Aorta (tissue), 5 donors: ENCODE measurements at regions not wholly inside any gene's neighbourhood (a gene's known extent, or its start where the extent isn't known, plus 50 kb on each side); places are given as distances from the start of the nearest gene placed in this dataset.

ENCODE experiments used
- ATAC-seq: fragments of 200-7000 bp; cut with Tn5 transposase; one replicate; pipeline ENCODE4 v1.9.1; 2022; ENCODE audit warnings: moderate library complexity; ENCODE audit not compliant: low FRiP score
- DNase-seq, 2 donors: peaks; one replicate each; pipeline ENCODE4 v3.0.0-alpha.2; 2020
- H3K27ac ChIP-seq, 2 donors: one replicate each; pipeline ENCODE4 v1.5.1; 2013; ENCODE audit warnings: low read length in 2 of 2, mild to moderate bottlenecking in 2 of 2, moderate library complexity in 2 of 2, control low read depth in 1 of 2, inconsistent platforms in 1 of 2, low read depth in 1 of 2
- H3K27me3 ChIP-seq, 2 donors: one replicate each; pipeline ENCODE4 v1.6.1; 2013; ENCODE audit warnings: control low read depth in 1 of 2, low read length in 1 of 2, mild to moderate bottlenecking in 1 of 2, moderate library complexity in 1 of 2; ENCODE audit not compliant: insufficient read depth in 2 of 2, control insufficient read depth in 1 of 2
- H3K36me3 ChIP-seq, 2 donors: one replicate each; pipeline ENCODE4 v1.6.1; 2013; ENCODE audit warnings: control low read depth in 1 of 2, low read length in 1 of 2, mild to moderate bottlenecking in 1 of 2; ENCODE audit not compliant: insufficient read depth in 2 of 2, control insufficient read depth in 1 of 2
- H3K4me1 ChIP-seq, 2 donors: one replicate each; pipeline ENCODE4 v1.6.1; 2013; ENCODE audit warnings: low read length in 2 of 2, control low read depth in 1 of 2, mild to moderate bottlenecking in 1 of 2, moderate library complexity in 1 of 2; ENCODE audit not compliant: insufficient read depth in 2 of 2, control insufficient read depth in 1 of 2
- H3K4me3 ChIP-seq, 2 donors: one replicate each; pipeline ENCODE4 v1.5.1; 2013; ENCODE audit warnings: low read length in 2 of 2, control low read depth in 1 of 2, mild to moderate bottlenecking in 1 of 2
- H3K9me3 ChIP-seq: one replicate; pipeline ENCODE4 v1.6.1; 2013; ENCODE audit warnings: mild to moderate bottlenecking, low read length; ENCODE audit not compliant: control insufficient read depth
- WGBS, 2 donors: extraction: QIAGEN DNeasy Blood & Tissue Kit; methylation state at CpG; one replicate each; pipeline ENCODE4 v1.1.7; 2013; 5-methylcytosine and 5-hydroxymethylcytosine counted together
- intact Hi-C, 2 donors: fragments of 100-400 bp; cut with DNase I; formaldehyde crosslinking; loops; one replicate each; pipeline versions ENCODE4 v1.14.2 to v1.15.0; 2022
- donor health status: healthy with polysubstance abuse.
- donor health status: Bipolar disorder and iron deficiency.
- donor health status: DM: no; HTN: no; CAD: no.
- donor health status: DM: no; HTN: no; CAD: no.
- donor health status: DM: yes; HTN: yes; CAD: no.

DNA sequence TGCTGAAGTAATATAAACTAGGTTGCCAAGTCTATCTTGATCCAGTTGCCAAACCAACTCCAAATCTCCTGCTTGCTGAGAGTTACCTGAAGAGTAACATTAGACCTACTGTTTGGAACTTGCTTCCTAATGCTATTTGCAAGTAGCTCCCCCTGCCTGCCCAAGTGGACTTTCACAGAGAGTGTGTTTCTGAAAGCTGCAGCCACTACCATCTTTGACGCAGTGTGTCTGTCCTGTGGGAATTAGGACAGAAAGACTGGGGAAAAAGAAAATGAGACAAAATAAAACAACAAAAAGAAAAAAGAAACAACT, 195.0 kb upstream of the HS3ST1 start:
- ATAC-seq (no peak), DNase-seq (no peak)
- Histone ChIP-seq H3K4me1 (no peaks in the 10 kb centered on the region), H3K27me3 (no peaks in the 10 kb centered on the region), H3K36me3 (no peaks in the 10 kb centered on the region), H3K9me3 (no peaks in the 10 kb centered on the region), H3K4me3 (no peak overlapping the region), H3K27ac (no peak overlapping the region)
- WGBS, 2 donors = 69 to 71% methylated on average over 1 of the region's 1 CpG
- intact Hi-C loops = no loop called here

GRCh38 chr4:11622961-11623725, 194.4 kb upstream of the HS3ST1 start:
- intact Hi-C loops = no loop called here
- no peaks in the 10 kb centered on the region for H3K36me3 ChIP-seq
- no peak for DNase-seq
- no peaks in the 10 kb centered on the region for H3K4me1 ChIP-seq
- no peaks in the 10 kb centered on the region for H3K9me3 ChIP-seq
- no peak for ATAC-seq
- no peaks in the 10 kb centered on the region for H3K27me3 ChIP-seq
- no peak overlapping the region for H3K4me3 ChIP-seq
- no peak overlapping the region for H3K27ac ChIP-seq
- 94% methylated on average over 10 of the region's 10 CpGs for WGBS, 2 donors

- intact Hi-C loops = no loop called here
- Histone ChIP-seq H3K9me3 (no peaks in the 10 kb centered on the region), H3K36me3 (no peaks in the 10 kb centered on the region), H3K4me1 (no peaks in the 10 kb centered on the region), H3K27me3 (no peaks in the 10 kb centered on the region), H3K4me3 (no peak overlapping the region), H3K27ac (no peak overlapping the region)
- no peak for ATAC-seq
- 80 to 88% methylated on average over 2 of the region's 2 CpGs for WGBS, 2 donors
- DNase-seq = no peak
Observed at GRCh38 chr4:11620861-11621260, 192.2 kb upstream of the HS3ST1 start.

DNA sequence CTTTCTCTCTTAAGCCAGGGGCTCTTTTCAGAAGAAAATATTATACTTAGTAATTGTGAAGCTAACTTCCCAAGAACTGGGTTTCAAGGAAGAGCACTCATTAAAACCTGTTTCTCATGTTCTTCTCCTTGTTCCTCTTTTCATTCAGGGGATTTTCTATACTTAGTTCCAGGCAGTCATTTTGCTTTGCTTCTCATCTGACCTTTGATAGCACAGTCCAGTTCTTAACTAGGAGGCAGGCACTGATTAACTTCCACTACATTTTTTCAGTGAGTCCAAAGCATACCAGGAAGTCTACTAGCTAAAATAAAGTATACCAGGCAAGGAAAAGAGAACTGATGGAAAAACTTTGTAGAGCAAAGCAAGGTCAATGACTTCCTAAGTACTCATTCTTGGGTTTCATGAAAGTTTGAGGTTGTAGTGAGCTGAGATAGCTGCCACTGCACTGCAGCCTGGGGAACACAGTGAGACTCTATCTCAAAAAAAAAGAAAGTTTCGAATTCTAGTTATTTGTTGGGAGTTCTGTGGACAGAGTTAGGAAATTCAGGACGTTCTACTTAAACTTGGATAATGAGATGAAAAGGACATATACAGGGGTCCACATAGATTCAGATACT, 190.1 kb upstream of the HS3ST1 start:
- intact Hi-C loops = no loop called here
- no peak for ATAC-seq
- Histone ChIP-seq H3K4me3 (no peak overlapping the region), H3K9me3 (no peaks in the 10 kb centered on the region), H3K27ac (no peak overlapping the region), H3K36me3 (no peaks in the 10 kb centered on the region), H3K4me1 (no peaks in the 10 kb centered on the region), H3K27me3 (no peaks in the 10 kb centered on the region)
- 46 to 47% methylated on average over 2 of the region's 2 CpGs for WGBS, 2 donors
- DNase-seq = no peak

DNA sequence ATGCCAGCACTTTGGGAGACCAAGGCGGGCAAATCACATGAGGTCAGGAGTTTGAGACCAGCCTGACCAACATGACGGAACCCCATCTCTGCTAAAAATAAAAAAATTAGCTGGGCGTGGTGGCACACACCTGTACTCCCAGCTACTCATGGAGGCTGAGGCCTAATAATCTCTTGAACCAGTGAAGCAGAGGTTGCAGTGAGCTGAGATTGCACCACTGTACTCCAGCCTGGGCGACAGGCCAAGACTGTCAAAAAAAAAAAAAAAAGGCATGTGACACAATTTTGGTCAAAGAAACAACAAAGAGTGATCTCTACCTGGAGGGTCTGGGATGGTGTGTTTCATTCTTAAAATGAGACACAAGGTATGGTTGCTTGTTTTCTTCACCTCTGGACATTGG, 188.2 kb upstream of the HS3ST1 start:
- intact Hi-C loops = no loop called here
- no peak overlapping the region for H3K4me3 ChIP-seq
- DNase-seq (no peak), ATAC-seq (no peak)
- H3K9me3 ChIP-seq = no peaks in the 10 kb centered on the region
- no peaks in the 10 kb centered on the region for H3K27me3 ChIP-seq
- H3K4me1 ChIP-seq = no peaks in the 10 kb centered on the region
- 92 to 95% methylated on average over 4 of the region's 4 CpGs for WGBS, 2 donors
- H3K36me3 ChIP-seq = no peaks in the 10 kb centered on the region
- H3K27ac ChIP-seq = no peak overlapping the region

GRCh38 chr4:11615601-11616000, 186.9 kb upstream of the HS3ST1 start:
- no peak for ATAC-seq

GRCh38 chr4:11614426-11614825, 185.7 kb upstream of the HS3ST1 start:
- no peaks in the 10 kb centered on the region for H3K4me1 ChIP-seq
- H3K9me3 ChIP-seq = no peaks in the 10 kb centered on the region
- no peaks in the 10 kb centered on the region for H3K27me3 ChIP-seq
- no peak for ATAC-seq
- DNase-seq = no peak
- H3K36me3 ChIP-seq = no peaks in the 10 kb centered on the region
- 81 to 82% methylated on average over 5 of the region's 5 CpGs for WGBS, 2 donors
- no peak overlapping the region for H3K27ac ChIP-seq
- no peak overlapping the region for H3K4me3 ChIP-seq
- intact Hi-C loops = no loop called here

More at GRCh38 chr4:11615601-11616000, 186.9 kb upstream of the HS3ST1 start:
- Histone ChIP-seq H3K4me3 (no peak overlapping the region), H3K27me3 (no peaks in the 10 kb centered on the region), H3K9me3 (no peaks in the 10 kb centered on the region), H3K36me3 (no peaks in the 10 kb centered on the region), H3K27ac (no peak overlapping the region), H3K4me1 (no peaks in the 10 kb centered on the region)
- WGBS, 2 donors = 50 to 58% methylated on average over 7 of the region's 7 CpGs
- DNase-seq = no peak
- intact Hi-C loops = no loop called here

- no peak for ATAC-seq
- intact Hi-C loops = no loop called here
- no peaks in the 10 kb centered on the region for H3K36me3 ChIP-seq
Observed at GRCh38 chr4:11611868-11612267, 183.2 kb upstream of the HS3ST1 start.

DNA sequence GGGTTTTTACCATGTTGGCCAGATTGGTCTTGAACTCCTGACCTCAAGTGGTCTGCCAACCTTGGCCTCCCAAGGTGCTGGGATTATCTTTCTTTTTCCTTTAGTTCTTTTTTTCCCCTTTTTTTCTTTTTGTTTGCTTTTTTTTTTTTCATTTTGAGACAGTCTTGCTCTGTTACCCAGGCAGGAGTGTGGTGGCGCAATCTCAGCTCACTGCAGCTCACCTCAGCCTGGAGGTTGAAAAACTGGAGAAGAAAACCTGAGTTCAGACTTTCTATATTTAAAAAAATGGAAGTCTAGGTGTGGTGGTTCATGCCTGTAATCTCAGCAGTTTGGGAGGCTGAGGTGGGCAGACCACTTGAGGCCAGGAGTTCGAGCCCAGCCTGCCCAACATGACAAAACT, 181.1 kb upstream of the HS3ST1 start:
- Histone ChIP-seq H3K4me3 (no peak overlapping the region), H3K27me3 (no peaks in the 10 kb centered on the region), H3K27ac (no peak overlapping the region), H3K36me3 (no peaks in the 10 kb centered on the region), H3K9me3 (no peaks in the 10 kb centered on the region), H3K4me1 (no peaks in the 10 kb centered on the region)
- WGBS, 2 donors = 92 to 93% methylated on average over 2 of the region's 2 CpGs
- intact Hi-C loops = no loop called here
- ATAC-seq (no peak), DNase-seq (no peak)

More at GRCh38 chr4:11611868-11612267, 183.2 kb upstream of the HS3ST1 start:
- Histone ChIP-seq H3K27me3 (no peaks in the 10 kb centered on the region), H3K4me1 (no peaks in the 10 kb centered on the region), H3K4me3 (no peak overlapping the region), H3K27ac (no peak overlapping the region), H3K9me3 (no peaks in the 10 kb centered on the region)
- no peak for DNase-seq
